GM12878 (cell line): ENCODE measurements at regions not wholly inside any gene's neighbourhood (a gene's known extent, or its start where the extent isn't known, plus 50 kb on each side); places are given as distances from the start of the nearest gene placed in this dataset.

Source experiments
- ATAC-seq: fragments of 200-7000 bp; cut with Tn5 transposase; 3 replicates; pipeline ENCODE4 v1.9.1; 2020; ENCODE audit warnings: mild to moderate bottlenecking, moderate library complexity
- BruUV-seq: library from RNA; stranded (reverse); fragments of 400-500 nt; replicated peaks from 2 replicates; lab custom pipeline; 2021; lab: Mats Ljungman, UMichigan
- CTCF ChIA-PET: fragments of 300-600 bp; sonication (Branson Sonifier 250); formaldehyde crosslinking; extraction: SDS; loops from one replicate; lab custom pipeline; 2021; ENCODE audit warnings: inconsistent platforms; lab: Yijun Ruan, JAX
- POLR2A ChIA-PET: fragments of 350-600 bp; formaldehyde crosslinking; extraction: SDS; loops from one replicate; lab custom pipeline; 2021; ENCODE audit warnings: inconsistent platforms; lab: Charles Lee
- RAD21 ChIA-PET: fragments of 300-600 bp; sonication (Branson Sonifier 250); formaldehyde crosslinking; loops from one replicate; lab custom pipeline; 2023; ENCODE audit warnings: antibody characterized with exemption; ENCODE audit not compliant: unreplicated experiment; lab: Charles Lee
- SMC1A ChIA-PET: fragments of 300-600 bp; sonication (Branson Sonifier 250); formaldehyde crosslinking; loops from one replicate; lab custom pipeline; 2023; ENCODE audit not compliant: unreplicated experiment, uncharacterized antibody; lab: Charles Lee
- DNase-seq: peaks from one replicate; pipeline ENCODE4 v3.0.0-alpha.2; 2011; ENCODE audit warnings: low read depth, low spot score
- FAIRE-seq: peaks from 3 replicates; lab custom pipeline; 2011; peaks lifted over from hg19 to GRCh38; lab: Jason Lieb, UNC
- H2AFZ ChIP-seq: 2 replicates; pipeline ENCODE4 v1.6.0; 2011; ENCODE audit warnings: low read depth, low read length, control low read depth; ENCODE audit not compliant: control insufficient read depth
- H3K27ac ChIP-seq: 2 replicates; pipeline ENCODE4 v1.5.1; 2011; ENCODE audit warnings: control low read depth; ENCODE audit not compliant: control insufficient read depth, insufficient read depth
- H3K27me3 ChIP-seq, 2 experiments: replicated peaks in 1 of 2; 2 replicates each; pipeline versions ENCODE4 v1.6.0 to v1.6.1; 2011; ENCODE audit warnings: low read length in 1 of 2; ENCODE audit not compliant: control insufficient read depth in 2 of 2, insufficient read depth in 2 of 2
- H3K36me3 ChIP-seq, 2 experiments: 2 replicates each; pipeline ENCODE4 v1.5.1; 2011; ENCODE audit warnings: low read length in 1 of 2; ENCODE audit not compliant: control insufficient read depth in 2 of 2, insufficient read depth in 2 of 2
- H3K4me1 ChIP-seq: 2 replicates; pipeline ENCODE4 v1.6.1; 2011; ENCODE audit warnings: mild to moderate bottlenecking, low read length, moderate library complexity, mixed read lengths; ENCODE audit not compliant: control insufficient read depth, insufficient read depth
- H3K4me2 ChIP-seq: 2 replicates; pipeline ENCODE4 v1.6.0; 2011; ENCODE audit warnings: control low read depth; ENCODE audit not compliant: control insufficient read depth, insufficient read depth
- H3K4me3 ChIP-seq: fragments of 200-600 bp; sonication (generic); 2 replicates; pipeline ENCODE4 v1.5.1; 2016
- H3K79me2 ChIP-seq: 2 replicates; pipeline ENCODE4 v1.6.0; 2011; ENCODE audit warnings: low read length; ENCODE audit not compliant: control insufficient read depth, insufficient read depth
- H3K9ac ChIP-seq: 2 replicates; pipeline ENCODE4 v1.8.0; 2011; ENCODE audit warnings: low read length, control low read depth, mixed read lengths; ENCODE audit not compliant: control insufficient read depth, insufficient read depth
- H3K9me3 ChIP-seq: replicated peaks from 3 replicates; pipeline ENCODE4 v1.5.1; 2011; ENCODE audit warnings: mild to moderate bottlenecking, low read length; ENCODE audit not compliant: control insufficient read depth, insufficient read depth
- H4K20me1 ChIP-seq: 2 replicates; pipeline ENCODE4 v1.6.0; 2011; ENCODE audit not compliant: control insufficient read depth, insufficient read depth
- ATF7 ChIP-seq: fragments of 450-650 bp; IDR thresholded peaks from 2 replicates; pipeline ENCODE4 v1.6.1; 2016; ENCODE audit warnings: low read depth, mild to moderate bottlenecking
- CHD4 ChIP-seq: fragments of 200-600 bp; sonication (generic); IDR thresholded peaks from 2 replicates; pipeline ENCODE4 v1.6.1; 2016; ENCODE audit warnings: mild to moderate bottlenecking
- ETV6 ChIP-seq, 2 experiments: fragments of 450-650 bp in 1 of 2; IDR thresholded peaks in 1 of 2; conservative IDR thresholded peaks in 1 of 2; 2 replicates each; pipeline ENCODE4 v1.6.1; 2014; ENCODE audit warnings: antibody characterized with exemption in 1 of 2, borderline replicate concordance in 1 of 2, low read depth in 1 of 2, mild to moderate bottlenecking in 1 of 2, moderate library complexity in 1 of 2
- EZH2 ChIP-seq: IDR thresholded peaks from 2 replicates; pipeline ENCODE4 v1.6.1; 2012; ENCODE audit warnings: low read depth, mild to moderate bottlenecking, control low read depth, inconsistent platforms, low read length, borderline replicate concordance; ENCODE audit not compliant: control insufficient read depth
- FOS ChIP-seq: IDR thresholded peaks from 3 replicates; pipeline ENCODE4 v1.6.1; 2011; ENCODE audit warnings: borderline replicate concordance; ENCODE audit not compliant: insufficient read length; ENCODE audit errors: extremely low read depth
- NRF1 ChIP-seq: conservative IDR thresholded peaks from 2 replicates; pipeline ENCODE4 v1.6.1; 2011; ENCODE audit warnings: mild to moderate bottlenecking, low read depth, low read length, improper control_type of control experiment
- RELA ChIP-seq: fragments of 450-650 bp; IDR thresholded peaks from 2 replicates; pipeline ENCODE4 v1.8.0; 2014; ENCODE audit warnings: borderline replicate concordance; ENCODE audit not compliant: partially characterized antibody
- SKIL ChIP-seq: fragments of 450-650 bp; IDR thresholded peaks from 2 replicates; pipeline ENCODE4 v1.6.1; 2017; ENCODE audit warnings: mild to moderate bottlenecking, low read depth, inconsistent platforms; ENCODE audit not compliant: poor library complexity, severe bottlenecking
- SMAD5 ChIP-seq: IDR thresholded peaks from 2 replicates; pipeline ENCODE4 v1.6.1; 2016; ENCODE audit warnings: antibody characterized with exemption, low read depth
- SPI1 ChIP-seq: IDR thresholded peaks from 2 replicates; pipeline ENCODE4 v1.6.1; 2011; ENCODE audit warnings: low read depth, mild to moderate bottlenecking, low read length, moderate library complexity, borderline replicate concordance; ENCODE audit not compliant: insufficient read depth
- ZNF687 ChIP-seq: fragments of 450-650 bp; IDR thresholded peaks from 2 replicates; pipeline ENCODE4 v1.6.1; 2017; ENCODE audit warnings: mild to moderate bottlenecking, moderate library complexity
- ZSCAN29 ChIP-seq: fragments of 450-650 bp; IDR thresholded peaks from 2 replicates; pipeline ENCODE4 v1.6.1; 2017; ENCODE audit warnings: mild to moderate bottlenecking, moderate library complexity
- WGBS: methylation state at CpG from one replicate; pipeline ENCODE4 v1.1.6; 2016; ENCODE audit warnings: low lambda C conversion rate; ENCODE audit not compliant: insufficient replicate concordance, insufficient coverage; ENCODE audit errors: missing lambda C conversion rate; 5-methylcytosine and 5-hydroxymethylcytosine counted together
- in situ Hi-C: fragments of 300-500 bp; cut with MboI; formaldehyde crosslinking; loops from 9 replicates; pipeline ENCODE4 v1.14.3; 2018; ENCODE audit warnings: mixed read lengths
- intact Hi-C: fragments of 100-400 bp; cut with micrococcal nuclease; formaldehyde crosslinking; loops from one replicate; pipeline ENCODE4 v1.14.2; 2022; ENCODE audit not compliant: unreplicated experiment
- TF ChIP-seq, protein P1 (sequence below): fragments of 450-650 bp; IDR thresholded peaks from 2 replicates; pipeline ENCODE4 v1.6.1; 2017; ENCODE audit warnings: mild to moderate bottlenecking, moderate library complexity

GRCh38 chr16:76755496-76755895, 435.5 kb upstream of the MON1B start:
- 35% methylated on average over 3 of the region's 3 CpGs for WGBS
- in situ Hi-C loops (no loop called here), intact Hi-C loops (no loop called here)
- Histone ChIP-seq H4K20me1 (no peaks in the 10 kb centered on the region), H3K36me3 (no peaks in the 10 kb centered on the region), H3K9me3 (no peaks in the 10 kb centered on the region), H3K27ac (no peak overlapping the region), H3K79me2 (no peaks in the 10 kb centered on the region), H3K27me3 (no peaks in the 10 kb centered on the region), H3K4me2 (no peak overlapping the region), H3K4me1 (no peaks in the 10 kb centered on the region), H3K9ac (no peak overlapping the region), H3K4me3 (no peak overlapping the region), H2AFZ (no peak overlapping the region)
- ATAC-seq (no peak), FAIRE-seq (no peak), DNase-seq (no peak)
- ChIA-PET SMC1A (no interaction called here), CTCF (no interaction called here), POLR2A (no interaction called here), RAD21 (no interaction called here)
- no TSS peak for BruUV-seq
- TF ChIP-seq EZH2 (no peak), SMAD5 (no peak), ATF7 (no peak), SPI1 (no peak), CHD4 (no peak), NRF1 (no peak), ZNF687 (no peak), ETV6 (conservative IDR thresholded peaks at IDR 0.05 in 1 of 2, IDR thresholded peaks at IDR 0.05 in 1 of 2; ENCODE audit: borderline replicate concordance in 1 of 2, low read depth in 1 of 2) (no peak), FOS (no peak), RELA (no peak), ZSCAN29 (no peak), SKIL (no peak)
- TF ChIP-seq, protein P1, sequence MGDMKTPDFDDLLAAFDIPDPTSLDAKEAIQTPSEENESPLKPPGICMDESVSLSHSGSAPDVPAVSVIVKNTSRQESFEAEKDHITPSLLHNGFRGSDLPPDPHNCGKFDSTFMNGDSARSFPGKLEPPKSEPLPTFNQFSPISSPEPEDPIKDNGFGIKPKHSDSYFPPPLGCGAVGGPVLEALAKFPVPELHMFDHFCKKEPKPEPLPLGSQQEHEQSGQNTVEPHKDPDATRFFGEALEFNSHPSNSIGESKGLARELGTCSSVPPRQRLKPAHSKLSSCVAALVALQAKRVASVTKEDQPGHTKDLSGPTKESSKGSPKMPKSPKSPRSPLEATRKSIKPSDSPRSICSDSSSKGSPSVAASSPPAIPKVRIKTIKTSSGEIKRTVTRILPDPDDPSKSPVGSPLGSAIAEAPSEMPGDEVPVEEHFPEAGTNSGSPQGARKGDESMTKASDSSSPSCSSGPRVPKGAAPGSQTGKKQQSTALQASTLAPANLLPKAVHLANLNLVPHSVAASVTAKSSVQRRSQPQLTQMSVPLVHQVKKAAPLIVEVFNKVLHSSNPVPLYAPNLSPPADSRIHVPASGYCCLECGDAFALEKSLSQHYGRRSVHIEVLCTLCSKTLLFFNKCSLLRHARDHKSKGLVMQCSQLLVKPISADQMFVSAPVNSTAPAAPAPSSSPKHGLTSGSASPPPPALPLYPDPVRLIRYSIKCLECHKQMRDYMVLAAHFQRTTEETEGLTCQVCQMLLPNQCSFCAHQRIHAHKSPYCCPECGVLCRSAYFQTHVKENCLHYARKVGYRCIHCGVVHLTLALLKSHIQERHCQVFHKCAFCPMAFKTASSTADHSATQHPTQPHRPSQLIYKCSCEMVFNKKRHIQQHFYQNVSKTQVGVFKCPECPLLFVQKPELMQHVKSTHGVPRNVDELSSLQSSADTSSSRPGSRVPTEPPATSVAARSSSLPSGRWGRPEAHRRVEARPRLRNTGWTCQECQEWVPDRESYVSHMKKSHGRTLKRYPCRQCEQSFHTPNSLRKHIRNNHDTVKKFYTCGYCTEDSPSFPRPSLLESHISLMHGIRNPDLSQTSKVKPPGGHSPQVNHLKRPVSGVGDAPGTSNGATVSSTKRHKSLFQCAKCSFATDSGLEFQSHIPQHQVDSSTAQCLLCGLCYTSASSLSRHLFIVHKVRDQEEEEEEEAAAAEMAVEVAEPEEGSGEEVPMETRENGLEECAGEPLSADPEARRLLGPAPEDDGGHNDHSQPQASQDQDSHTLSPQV, result no peak
